Bronchial epithelial cell (primary cell): ENCODE measurements at regions not wholly inside any gene's neighbourhood (a gene's known extent, or its start where the extent isn't known, plus 50 kb on each side); places are given as distances from the start of the nearest gene placed in this dataset.

Experiments
- DNase-seq: peaks from one replicate; pipeline ENCODE4 v3.0.0-alpha.2; 2010; ENCODE audit warnings: low read depth
- FAIRE-seq: peaks from 2 replicates; lab custom pipeline; 2011; peaks lifted over from hg19 to GRCh38; lab: Jason Lieb, UNC
- H3K27me3 ChIP-seq: 2 replicates; pipeline ENCODE4 v1.5.1; 2011; ENCODE audit warnings: low read length; ENCODE audit not compliant: control insufficient read depth, insufficient read depth
- H3K36me3 ChIP-seq: 2 replicates; pipeline ENCODE4 v1.5.1; 2011; ENCODE audit warnings: low read length; ENCODE audit not compliant: control insufficient read depth, insufficient read depth
- H3K4me3 ChIP-seq: 2 replicates; pipeline ENCODE4 v1.5.1; 2011; ENCODE audit warnings: mild to moderate bottlenecking, low read depth, low read length, control low read depth
- CTCF ChIP-seq: IDR thresholded peaks from 2 replicates; pipeline ENCODE4 v1.5.1; 2011; ENCODE audit warnings: mild to moderate bottlenecking, moderate library complexity, low read length, control low read depth, inconsistent platforms; ENCODE audit not compliant: insufficient read depth, severe bottlenecking

GRCh38 chr2:37425408-37425807 is 81.0 kb downstream of the QPCT start:
- H3K4me3 ChIP-seq: no peak overlapping the region
- TF ChIP-seq CTCF: no peak
- DNase-seq: peak; percentile 10
- no peaks in the 10 kb centered on the region for H3K36me3 ChIP-seq
- FAIRE-seq: no peak
- no peaks in the 10 kb centered on the region for H3K27me3 ChIP-seq

DNA sequence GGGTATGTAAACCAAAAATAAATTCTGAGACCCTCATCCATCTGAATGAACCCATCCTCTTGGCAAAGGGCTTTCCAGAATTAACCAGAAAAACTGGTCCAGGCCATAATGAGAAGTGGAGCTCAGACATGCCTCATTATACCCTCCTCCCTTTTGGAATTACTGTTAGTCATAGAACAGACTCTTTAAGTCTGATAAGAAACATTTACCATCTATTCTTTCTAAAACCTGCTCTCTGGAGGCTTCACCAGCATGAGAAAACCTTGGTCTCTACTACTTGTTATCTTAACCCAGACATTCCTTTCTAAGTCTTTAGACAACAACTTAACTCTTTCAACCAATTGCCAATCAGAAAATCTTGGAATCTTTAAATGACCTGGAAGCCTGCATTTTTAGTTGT is 82.8 kb downstream of the QPCT start:
- H3K36me3 ChIP-seq: no peaks in the 10 kb centered on the region
- no peak for TF ChIP-seq CTCF
- DNase-seq (peak; percentile 17), FAIRE-seq (no peak)
- H3K4me3 ChIP-seq: no peak overlapping the region
- H3K27me3 ChIP-seq: no peaks in the 10 kb centered on the region

- DNase-seq (no peak), FAIRE-seq (no peak)
- Histone ChIP-seq H3K36me3 (no peaks in the 10 kb centered on the region), H3K27me3 (no peaks in the 10 kb centered on the region), H3K4me3 (no peak overlapping the region)
- TF ChIP-seq CTCF: no peak
Observed at GRCh38 chr2:37436323-37436722, 91.9 kb downstream of the QPCT start.

- Histone ChIP-seq H3K36me3 (no peaks in the 10 kb centered on the region), H3K27me3 (no peaks in the 10 kb centered on the region), H3K4me3 (no peak overlapping the region)
- TF ChIP-seq CTCF: no peak
- FAIRE-seq (no peak), DNase-seq (no peak)
Observed at GRCh38 chr2:37439131-37439642, 94.8 kb downstream of the QPCT start.

GRCh38 chr2:37441055-37441454 is 96.6 kb downstream of the QPCT start:
- no peak for TF ChIP-seq CTCF
- H3K4me3 ChIP-seq: no peak overlapping the region
- no peak for FAIRE-seq
- no peaks in the 10 kb centered on the region for H3K27me3 ChIP-seq
- H3K36me3 ChIP-seq: no peaks in the 10 kb centered on the region
- DNase-seq: no peak

DNA sequence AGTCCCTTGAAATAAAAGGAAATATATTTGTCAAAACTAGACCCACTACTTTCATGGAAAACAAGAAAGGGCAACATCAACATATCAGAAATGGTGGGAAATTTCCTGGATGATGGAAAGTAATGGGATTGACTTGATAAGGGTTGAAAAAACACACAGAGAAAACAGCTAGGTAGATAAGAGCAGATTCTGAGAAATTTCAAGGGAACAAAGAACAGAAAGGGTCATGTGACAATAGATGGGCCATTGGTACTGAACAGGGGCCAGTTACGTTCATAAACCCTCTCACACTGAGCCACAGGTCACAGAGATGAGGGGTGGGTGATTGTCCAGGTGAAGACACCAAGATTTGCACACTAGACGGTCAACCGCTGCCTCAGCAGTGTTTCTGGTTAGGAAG is 98.7 kb downstream of the QPCT start:
- no peak for DNase-seq
- no peaks in the 10 kb centered on the region for H3K27me3 ChIP-seq
- no peak for TF ChIP-seq CTCF
- H3K4me3 ChIP-seq: no peak overlapping the region
- FAIRE-seq: peak; percentile 36
- H3K36me3 ChIP-seq: no peaks in the 10 kb centered on the region
